ENCODE measurements at regions not wholly inside any gene's neighbourhood (a gene's known extent, or its start where the extent isn't known, plus 50 kb on each side); places are given as distances from the start of the nearest gene placed in this dataset.

DNA sequence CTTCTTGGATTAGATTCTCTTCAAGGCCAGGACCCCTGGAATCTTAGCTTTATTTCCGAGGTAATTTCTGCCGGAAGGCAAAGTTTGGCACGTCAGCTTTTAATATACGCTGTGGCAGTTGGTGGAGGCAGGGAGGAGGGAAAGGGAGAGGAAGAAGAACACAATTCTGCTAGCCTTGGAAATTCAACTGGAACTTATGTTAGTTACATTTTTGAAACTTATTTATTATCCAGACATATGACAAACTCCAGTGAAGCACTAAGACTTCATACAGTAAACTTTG lies 100.1 kb upstream of the TSC22D2 start:
- TF ChIP-seq, protein P1, sequence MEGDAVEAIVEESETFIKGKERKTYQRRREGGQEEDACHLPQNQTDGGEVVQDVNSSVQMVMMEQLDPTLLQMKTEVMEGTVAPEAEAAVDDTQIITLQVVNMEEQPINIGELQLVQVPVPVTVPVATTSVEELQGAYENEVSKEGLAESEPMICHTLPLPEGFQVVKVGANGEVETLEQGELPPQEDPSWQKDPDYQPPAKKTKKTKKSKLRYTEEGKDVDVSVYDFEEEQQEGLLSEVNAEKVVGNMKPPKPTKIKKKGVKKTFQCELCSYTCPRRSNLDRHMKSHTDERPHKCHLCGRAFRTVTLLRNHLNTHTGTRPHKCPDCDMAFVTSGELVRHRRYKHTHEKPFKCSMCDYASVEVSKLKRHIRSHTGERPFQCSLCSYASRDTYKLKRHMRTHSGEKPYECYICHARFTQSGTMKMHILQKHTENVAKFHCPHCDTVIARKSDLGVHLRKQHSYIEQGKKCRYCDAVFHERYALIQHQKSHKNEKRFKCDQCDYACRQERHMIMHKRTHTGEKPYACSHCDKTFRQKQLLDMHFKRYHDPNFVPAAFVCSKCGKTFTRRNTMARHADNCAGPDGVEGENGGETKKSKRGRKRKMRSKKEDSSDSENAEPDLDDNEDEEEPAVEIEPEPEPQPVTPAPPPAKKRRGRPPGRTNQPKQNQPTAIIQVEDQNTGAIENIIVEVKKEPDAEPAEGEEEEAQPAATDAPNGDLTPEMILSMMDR (IDR thresholded peaks at IDR 0.05; ENCODE audit: insufficient read depth, low read length, poor library complexity, severe bottlenecking): no peak
- no peak for TF ChIP-seq EZH2phosphoT487 (conservative IDR thresholded peaks at IDR 0.05; ENCODE audit: low read length)
